H9 (cell line): ENCODE measurements at regions not wholly inside any gene's neighbourhood (a gene's known extent, or its start where the extent isn't known, plus 50 kb on each side); places are given as distances from the start of the nearest gene placed in this dataset.

Experiments
- DNase-seq: peaks from one replicate; pipeline ENCODE4 v3.0.0-alpha.2; 2017
- H2AFZ ChIP-seq: one replicate; pipeline ENCODE4 v1.6.1; 2013; ENCODE audit warnings: mild to moderate bottlenecking, low read length, control low read depth, moderate library complexity
- H2AK5ac ChIP-seq: 2 replicates; pipeline ENCODE4 v1.6.1; 2013; ENCODE audit warnings: low read length, control low read depth, mixed read lengths; ENCODE audit not compliant: insufficient read length
- H2BK120ac ChIP-seq: one replicate; pipeline ENCODE4 v1.6.1; 2013; ENCODE audit warnings: low read depth, mild to moderate bottlenecking, low read length, control low read depth, inconsistent platforms; ENCODE audit not compliant: poor library complexity, severe bottlenecking
- H2BK12ac ChIP-seq: 2 replicates; pipeline ENCODE4 v1.6.1; 2013; ENCODE audit warnings: low read length, control low read depth, mixed read lengths, low read depth; ENCODE audit not compliant: insufficient read length
- H2BK15ac ChIP-seq: 2 replicates; pipeline ENCODE4 v1.6.1; 2013; ENCODE audit warnings: low read depth, low read length, control low read depth
- H2BK20ac ChIP-seq: one replicate; pipeline ENCODE4 v1.6.1; 2013; ENCODE audit warnings: low read depth, mild to moderate bottlenecking, low read length, control low read depth, inconsistent platforms; ENCODE audit not compliant: poor library complexity, severe bottlenecking
- H2BK5ac ChIP-seq: 2 replicates; pipeline ENCODE4 v1.6.1; 2013; ENCODE audit warnings: low read length, control low read depth, mixed read lengths; ENCODE audit not compliant: insufficient read length
- H3K14ac ChIP-seq: 2 replicates; pipeline ENCODE4 v1.6.1; 2013; ENCODE audit warnings: low read length, control low read depth; ENCODE audit not compliant: insufficient read depth
- H3K18ac ChIP-seq: 2 replicates; pipeline ENCODE4 v1.6.1; 2013; ENCODE audit warnings: low read depth, mild to moderate bottlenecking, mixed read lengths, low read length, control low read depth; ENCODE audit not compliant: insufficient read length
- H3K23ac ChIP-seq: 2 replicates; pipeline ENCODE4 v1.6.1; 2013; ENCODE audit warnings: low read length, control low read depth, mixed read lengths, low read depth; ENCODE audit not compliant: insufficient read length
- H3K23me2 ChIP-seq: 2 replicates; pipeline ENCODE4 v1.6.1; 2013; ENCODE audit warnings: low read depth, mild to moderate bottlenecking, mixed read lengths, low read length, control low read depth; ENCODE audit not compliant: insufficient read length, poor library complexity, severe bottlenecking
- H3K27ac ChIP-seq: 2 replicates; pipeline ENCODE4 v1.5.1; 2013; ENCODE audit warnings: low read length, control low read depth, mixed read lengths, low read depth; ENCODE audit not compliant: insufficient read length
- H3K27me3 ChIP-seq: 2 replicates; pipeline ENCODE4 v1.6.1; 2013; ENCODE audit warnings: low read length, control low read depth, inconsistent platforms; ENCODE audit not compliant: insufficient read depth
- H3K4ac ChIP-seq: 2 replicates; pipeline ENCODE4 v1.6.1; 2013; ENCODE audit warnings: low read depth, mild to moderate bottlenecking, control low read depth, inconsistent platforms, low read length, moderate library complexity
- H3K4me1 ChIP-seq: 2 replicates; pipeline ENCODE4 v1.6.1; 2013; ENCODE audit warnings: low read length, control low read depth, inconsistent platforms; ENCODE audit not compliant: insufficient read depth
- H3K4me2 ChIP-seq: 2 replicates; pipeline ENCODE4 v1.6.1; 2013; ENCODE audit warnings: low read length, control low read depth, mixed read lengths; ENCODE audit not compliant: insufficient read length, insufficient read depth
- H3K56ac ChIP-seq: 2 replicates; pipeline ENCODE4 v1.6.1; 2013; ENCODE audit warnings: low read depth, mild to moderate bottlenecking, mixed read lengths, low read length, control low read depth; ENCODE audit not compliant: insufficient read length
- H3K79me1 ChIP-seq: 2 replicates; pipeline ENCODE4 v1.6.1; 2013; ENCODE audit warnings: low read depth, mild to moderate bottlenecking, moderate library complexity, low read length, control low read depth, inconsistent platforms; ENCODE audit not compliant: insufficient read depth, poor library complexity, severe bottlenecking
- H3K79me2 ChIP-seq: 2 replicates; pipeline ENCODE4 v1.6.1; 2013; ENCODE audit warnings: low read length, control low read depth, inconsistent platforms; ENCODE audit not compliant: insufficient read depth
- H3K9ac ChIP-seq: 2 replicates; pipeline ENCODE4 v1.6.1; 2013; ENCODE audit warnings: low read length, control low read depth, mixed read lengths; ENCODE audit not compliant: insufficient read length; ENCODE audit errors: extremely low read depth
- H3K9me3 ChIP-seq: one replicate; pipeline ENCODE4 v1.6.1; 2013; ENCODE audit warnings: low read depth, low read length, inconsistent platforms; ENCODE audit not compliant: control insufficient read depth
- H3T11ph ChIP-seq: one replicate; pipeline ENCODE4 v1.6.1; 2013; ENCODE audit warnings: mild to moderate bottlenecking, low read length, control low read depth, inconsistent platforms
- H4K20me1 ChIP-seq: one replicate; pipeline ENCODE4 v1.6.1; 2013; ENCODE audit not compliant: control insufficient read depth, insufficient read length, insufficient read depth
- H4K5ac ChIP-seq: 2 replicates; pipeline ENCODE4 v1.6.1; 2013; ENCODE audit warnings: low read depth, mild to moderate bottlenecking, mixed read lengths, low read length, control low read depth; ENCODE audit not compliant: insufficient read length
- H4K8ac ChIP-seq: replicated peaks from 2 replicates; pipeline ENCODE4 v1.6.1; 2013; ENCODE audit warnings: low read length, control low read depth, mixed read lengths, low read depth; ENCODE audit not compliant: insufficient read length
- H4K91ac ChIP-seq: 2 replicates; pipeline ENCODE4 v1.6.1; 2013; ENCODE audit warnings: low read depth, mild to moderate bottlenecking, moderate library complexity, mixed read lengths, low read length, control low read depth; ENCODE audit not compliant: insufficient read length
- H3K27ac Mint-ChIP-seq, 3 experiments: 2 replicates in 2 of 3; 3 replicates in 1 of 3; pipeline ENCODE4 v1.8.0; 2020 to 2021; ENCODE audit warnings: mixed read lengths in 3 of 3, mild to moderate bottlenecking in 1 of 3, moderate library complexity in 1 of 3
- H3K27me3 Mint-ChIP-seq: 2 replicates; pipeline ENCODE4 v1.8.0; 2021; ENCODE audit warnings: low read depth, mild to moderate bottlenecking, moderate library complexity, mixed read lengths
- H3K36me3 Mint-ChIP-seq, 3 experiments: 2 replicates in 2 of 3; 3 replicates in 1 of 3; pipeline ENCODE4 v1.8.0; 2020 to 2021; ENCODE audit warnings: low read depth in 3 of 3, mixed read lengths in 3 of 3; ENCODE audit not compliant: insufficient read depth in 1 of 3
- H3K4me1 Mint-ChIP-seq, 2 experiments: 2 replicates each; pipeline ENCODE4 v1.8.0; 2020; ENCODE audit warnings: mixed read lengths in 2 of 2
- H3K4me3 Mint-ChIP-seq, 2 experiments: 2 replicates in 1 of 2; 3 replicates in 1 of 2; pipeline ENCODE4 v1.8.0; 2020 to 2021; ENCODE audit warnings: mild to moderate bottlenecking in 2 of 2, mixed read lengths in 2 of 2, moderate library complexity in 1 of 2
- H3K9me3 Mint-ChIP-seq, 2 experiments: 2 replicates in 1 of 2; 3 replicates in 1 of 2; pipeline ENCODE4 v1.8.0; 2020; ENCODE audit warnings: mild to moderate bottlenecking in 2 of 2, mixed read lengths in 2 of 2, moderate library complexity in 1 of 2
- WGBS: extraction: QIAGEN DNeasy Blood & Tissue Kit; methylation state at CpG from one replicate; pipeline ENCODE4 v1.1.7; 2013; ENCODE audit warnings: missing lambda C conversion rate, low lambda C conversion rate, mixed read lengths; ENCODE audit not compliant: insufficient read length; ENCODE audit errors: extremely low coverage; 5-methylcytosine and 5-hydroxymethylcytosine counted together
- TF ChIP-seq, protein P1 (sequence below): fragments of 200-600 bp; sonication (generic); conservative IDR thresholded peaks from 3 replicates; pipeline ENCODE4 v1.8.0; 2021; ENCODE audit warnings: antibody characterized with exemption, mild to moderate bottlenecking

DNA sequence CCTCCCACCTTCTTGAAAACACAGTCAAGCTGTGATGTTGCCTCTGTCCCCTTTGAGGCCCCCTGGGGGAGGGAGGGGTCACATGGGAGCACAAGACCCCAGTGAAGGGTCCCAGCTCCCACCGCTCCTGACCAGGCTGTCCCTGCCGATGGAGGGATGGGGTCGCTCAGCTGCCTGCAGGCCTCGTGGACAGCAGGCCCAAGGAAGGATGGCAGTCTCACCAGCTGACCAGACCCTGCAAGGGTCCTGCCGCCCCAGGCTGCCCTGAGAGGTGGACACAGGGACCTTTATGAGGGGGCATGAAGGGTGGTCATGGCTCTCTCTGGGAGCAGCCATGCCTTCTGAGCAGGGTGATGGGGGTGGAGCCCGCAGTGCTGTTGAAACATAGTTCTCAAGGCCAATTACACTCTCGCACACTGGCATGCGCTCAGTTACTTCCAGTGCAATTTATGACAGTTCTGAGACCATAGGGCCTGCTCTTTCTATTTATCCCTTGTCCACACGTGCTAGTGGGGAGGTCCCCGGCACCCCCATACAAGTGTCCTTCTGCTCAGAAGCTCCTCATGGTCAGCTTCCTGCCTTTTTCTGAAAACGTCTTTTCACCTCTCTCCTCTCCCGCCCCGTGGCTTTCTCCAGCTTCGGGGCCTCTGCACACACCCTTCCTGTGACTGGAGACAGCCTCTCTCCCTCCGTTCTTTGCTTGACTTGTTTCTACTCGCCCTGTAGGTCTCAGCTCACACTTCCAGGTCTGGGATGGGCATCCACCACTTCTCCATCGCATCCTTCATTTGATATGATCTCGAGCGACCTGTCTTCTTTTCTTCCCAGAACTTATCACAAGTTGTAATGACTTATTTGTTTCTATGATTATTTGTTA lies 313.1 kb downstream of the ADGRD1 start:
- no peaks in the 10 kb centered on the region for H3K27me3 ChIP-seq
- H3K9me3 Mint-ChIP-seq, result no peaks in the 10 kb centered on the region
- no peaks in the 10 kb centered on the region for H3K4me1 ChIP-seq
- no peaks in the 10 kb centered on the region for H4K20me1 ChIP-seq
- no peak overlapping the region for H4K91ac ChIP-seq
- no peak overlapping the region for H3K23ac ChIP-seq
- H2BK120ac ChIP-seq, result no peak overlapping the region
- no peak overlapping the region for H3K4me2 ChIP-seq
- no peak overlapping the region for H2AK5ac ChIP-seq
- TF ChIP-seq, protein P1, sequence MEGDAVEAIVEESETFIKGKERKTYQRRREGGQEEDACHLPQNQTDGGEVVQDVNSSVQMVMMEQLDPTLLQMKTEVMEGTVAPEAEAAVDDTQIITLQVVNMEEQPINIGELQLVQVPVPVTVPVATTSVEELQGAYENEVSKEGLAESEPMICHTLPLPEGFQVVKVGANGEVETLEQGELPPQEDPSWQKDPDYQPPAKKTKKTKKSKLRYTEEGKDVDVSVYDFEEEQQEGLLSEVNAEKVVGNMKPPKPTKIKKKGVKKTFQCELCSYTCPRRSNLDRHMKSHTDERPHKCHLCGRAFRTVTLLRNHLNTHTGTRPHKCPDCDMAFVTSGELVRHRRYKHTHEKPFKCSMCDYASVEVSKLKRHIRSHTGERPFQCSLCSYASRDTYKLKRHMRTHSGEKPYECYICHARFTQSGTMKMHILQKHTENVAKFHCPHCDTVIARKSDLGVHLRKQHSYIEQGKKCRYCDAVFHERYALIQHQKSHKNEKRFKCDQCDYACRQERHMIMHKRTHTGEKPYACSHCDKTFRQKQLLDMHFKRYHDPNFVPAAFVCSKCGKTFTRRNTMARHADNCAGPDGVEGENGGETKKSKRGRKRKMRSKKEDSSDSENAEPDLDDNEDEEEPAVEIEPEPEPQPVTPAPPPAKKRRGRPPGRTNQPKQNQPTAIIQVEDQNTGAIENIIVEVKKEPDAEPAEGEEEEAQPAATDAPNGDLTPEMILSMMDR, result no peak
- H3K9me3 ChIP-seq, result no peaks in the 10 kb centered on the region
- H3K27ac ChIP-seq, result no peak overlapping the region
- H3K23me2 ChIP-seq, result no peaks in the 10 kb centered on the region
- no peak overlapping the region for H2BK15ac ChIP-seq
- H3K4ac ChIP-seq, result no peak overlapping the region
- 0 out of 2 replicates have a peak overlapping the region, but pooled peaks have one; percentile 15 for H3K14ac ChIP-seq
- H3T11ph ChIP-seq, result no peak overlapping the region
- no peak overlapping the region for H3K56ac ChIP-seq
- no peaks in the 10 kb centered on the region for H3K79me2 ChIP-seq
- WGBS, result no CpG with 5 or more reads among the region's 19 CpGs
- H3K4me1 Mint-ChIP-seq, result peaks cover 4 to 15% of the 10 kb centered on the region in 2 experiments; a peak in 3 of 4 replicates
- no peak overlapping the region for H2BK12ac ChIP-seq
- H3K18ac ChIP-seq, result no peak overlapping the region
- no peak overlapping the region for H2AFZ ChIP-seq
- no peak overlapping the region for H3K9ac ChIP-seq
- peaks cover 0 to 2% (median 0%) of the 10 kb centered on the region in 3 experiments; a peak in 1 of 7 replicates for H3K36me3 Mint-ChIP-seq
- no peak overlapping the region for H4K5ac ChIP-seq
- H3K27ac Mint-ChIP-seq, result no peak overlapping the region
- H3K27me3 Mint-ChIP-seq, result peaks cover 4% of the 10 kb centered on the region; the same call in 1 of the 2 replicates
- H3K4me3 Mint-ChIP-seq, result no peak overlapping the region
- DNase-seq, result no peak
- no peak overlapping the region for H4K8ac ChIP-seq
- no peaks in the 10 kb centered on the region for H3K79me1 ChIP-seq
- no peak overlapping the region for H2BK5ac ChIP-seq
- no peak overlapping the region for H2BK20ac ChIP-seq
